H9 (cell line): ENCODE measurements at regions not wholly inside any gene's neighbourhood (a gene's known extent, or its start where the extent isn't known, plus 50 kb on each side); places are given as distances from the start of the nearest gene placed in this dataset.

ENCODE experiments used
- DNase-seq: peaks from one replicate; pipeline ENCODE4 v3.0.0-alpha.2; 2017
- H2AFZ ChIP-seq: one replicate; pipeline ENCODE4 v1.6.1; 2013; ENCODE audit warnings: mild to moderate bottlenecking, low read length, control low read depth, moderate library complexity
- H2AK5ac ChIP-seq: 2 replicates; pipeline ENCODE4 v1.6.1; 2013; ENCODE audit warnings: low read length, control low read depth, mixed read lengths; ENCODE audit not compliant: insufficient read length
- H2BK120ac ChIP-seq: one replicate; pipeline ENCODE4 v1.6.1; 2013; ENCODE audit warnings: low read depth, mild to moderate bottlenecking, low read length, control low read depth, inconsistent platforms; ENCODE audit not compliant: poor library complexity, severe bottlenecking
- H2BK12ac ChIP-seq: 2 replicates; pipeline ENCODE4 v1.6.1; 2013; ENCODE audit warnings: low read length, control low read depth, mixed read lengths, low read depth; ENCODE audit not compliant: insufficient read length
- H2BK15ac ChIP-seq: 2 replicates; pipeline ENCODE4 v1.6.1; 2013; ENCODE audit warnings: low read depth, low read length, control low read depth
- H2BK20ac ChIP-seq: one replicate; pipeline ENCODE4 v1.6.1; 2013; ENCODE audit warnings: low read depth, mild to moderate bottlenecking, low read length, control low read depth, inconsistent platforms; ENCODE audit not compliant: poor library complexity, severe bottlenecking
- H2BK5ac ChIP-seq: 2 replicates; pipeline ENCODE4 v1.6.1; 2013; ENCODE audit warnings: low read length, control low read depth, mixed read lengths; ENCODE audit not compliant: insufficient read length
- H3K14ac ChIP-seq: 2 replicates; pipeline ENCODE4 v1.6.1; 2013; ENCODE audit warnings: low read length, control low read depth; ENCODE audit not compliant: insufficient read depth
- H3K18ac ChIP-seq: 2 replicates; pipeline ENCODE4 v1.6.1; 2013; ENCODE audit warnings: low read depth, mild to moderate bottlenecking, mixed read lengths, low read length, control low read depth; ENCODE audit not compliant: insufficient read length
- H3K23ac ChIP-seq: 2 replicates; pipeline ENCODE4 v1.6.1; 2013; ENCODE audit warnings: low read length, control low read depth, mixed read lengths, low read depth; ENCODE audit not compliant: insufficient read length
- H3K23me2 ChIP-seq: 2 replicates; pipeline ENCODE4 v1.6.1; 2013; ENCODE audit warnings: low read depth, mild to moderate bottlenecking, mixed read lengths, low read length, control low read depth; ENCODE audit not compliant: insufficient read length, poor library complexity, severe bottlenecking
- H3K27ac ChIP-seq: 2 replicates; pipeline ENCODE4 v1.5.1; 2013; ENCODE audit warnings: low read length, control low read depth, mixed read lengths, low read depth; ENCODE audit not compliant: insufficient read length
- H3K27me3 ChIP-seq: 2 replicates; pipeline ENCODE4 v1.6.1; 2013; ENCODE audit warnings: low read length, control low read depth, inconsistent platforms; ENCODE audit not compliant: insufficient read depth
- H3K4ac ChIP-seq: 2 replicates; pipeline ENCODE4 v1.6.1; 2013; ENCODE audit warnings: low read depth, mild to moderate bottlenecking, control low read depth, inconsistent platforms, low read length, moderate library complexity
- H3K4me1 ChIP-seq: 2 replicates; pipeline ENCODE4 v1.6.1; 2013; ENCODE audit warnings: low read length, control low read depth, inconsistent platforms; ENCODE audit not compliant: insufficient read depth
- H3K4me2 ChIP-seq: 2 replicates; pipeline ENCODE4 v1.6.1; 2013; ENCODE audit warnings: low read length, control low read depth, mixed read lengths; ENCODE audit not compliant: insufficient read length, insufficient read depth
- H3K56ac ChIP-seq: 2 replicates; pipeline ENCODE4 v1.6.1; 2013; ENCODE audit warnings: low read depth, mild to moderate bottlenecking, mixed read lengths, low read length, control low read depth; ENCODE audit not compliant: insufficient read length
- H3K79me1 ChIP-seq: 2 replicates; pipeline ENCODE4 v1.6.1; 2013; ENCODE audit warnings: low read depth, mild to moderate bottlenecking, moderate library complexity, low read length, control low read depth, inconsistent platforms; ENCODE audit not compliant: insufficient read depth, poor library complexity, severe bottlenecking
- H3K79me2 ChIP-seq: 2 replicates; pipeline ENCODE4 v1.6.1; 2013; ENCODE audit warnings: low read length, control low read depth, inconsistent platforms; ENCODE audit not compliant: insufficient read depth
- H3K9ac ChIP-seq: 2 replicates; pipeline ENCODE4 v1.6.1; 2013; ENCODE audit warnings: low read length, control low read depth, mixed read lengths; ENCODE audit not compliant: insufficient read length; ENCODE audit errors: extremely low read depth
- H3K9me3 ChIP-seq: one replicate; pipeline ENCODE4 v1.6.1; 2013; ENCODE audit warnings: low read depth, low read length, inconsistent platforms; ENCODE audit not compliant: control insufficient read depth
- H3T11ph ChIP-seq: one replicate; pipeline ENCODE4 v1.6.1; 2013; ENCODE audit warnings: mild to moderate bottlenecking, low read length, control low read depth, inconsistent platforms
- H4K20me1 ChIP-seq: one replicate; pipeline ENCODE4 v1.6.1; 2013; ENCODE audit not compliant: control insufficient read depth, insufficient read length, insufficient read depth
- H4K5ac ChIP-seq: 2 replicates; pipeline ENCODE4 v1.6.1; 2013; ENCODE audit warnings: low read depth, mild to moderate bottlenecking, mixed read lengths, low read length, control low read depth; ENCODE audit not compliant: insufficient read length
- H4K8ac ChIP-seq: replicated peaks from 2 replicates; pipeline ENCODE4 v1.6.1; 2013; ENCODE audit warnings: low read length, control low read depth, mixed read lengths, low read depth; ENCODE audit not compliant: insufficient read length
- H4K91ac ChIP-seq: 2 replicates; pipeline ENCODE4 v1.6.1; 2013; ENCODE audit warnings: low read depth, mild to moderate bottlenecking, moderate library complexity, mixed read lengths, low read length, control low read depth; ENCODE audit not compliant: insufficient read length
- H3K27ac Mint-ChIP-seq, 3 experiments: 2 replicates in 2 of 3; 3 replicates in 1 of 3; pipeline ENCODE4 v1.8.0; 2020 to 2021; ENCODE audit warnings: mixed read lengths in 3 of 3, mild to moderate bottlenecking in 1 of 3, moderate library complexity in 1 of 3
- H3K27me3 Mint-ChIP-seq: 2 replicates; pipeline ENCODE4 v1.8.0; 2021; ENCODE audit warnings: low read depth, mild to moderate bottlenecking, moderate library complexity, mixed read lengths
- H3K36me3 Mint-ChIP-seq, 3 experiments: 2 replicates in 2 of 3; 3 replicates in 1 of 3; pipeline ENCODE4 v1.8.0; 2020 to 2021; ENCODE audit warnings: low read depth in 3 of 3, mixed read lengths in 3 of 3; ENCODE audit not compliant: insufficient read depth in 1 of 3
- H3K4me1 Mint-ChIP-seq, 2 experiments: 2 replicates each; pipeline ENCODE4 v1.8.0; 2020; ENCODE audit warnings: mixed read lengths in 2 of 2
- H3K4me3 Mint-ChIP-seq, 2 experiments: 2 replicates in 1 of 2; 3 replicates in 1 of 2; pipeline ENCODE4 v1.8.0; 2020 to 2021; ENCODE audit warnings: mild to moderate bottlenecking in 2 of 2, mixed read lengths in 2 of 2, moderate library complexity in 1 of 2
- H3K9me3 Mint-ChIP-seq, 2 experiments: 2 replicates in 1 of 2; 3 replicates in 1 of 2; pipeline ENCODE4 v1.8.0; 2020; ENCODE audit warnings: mild to moderate bottlenecking in 2 of 2, mixed read lengths in 2 of 2, moderate library complexity in 1 of 2
- WGBS: extraction: QIAGEN DNeasy Blood & Tissue Kit; methylation state at CpG from one replicate; pipeline ENCODE4 v1.1.7; 2013; ENCODE audit warnings: missing lambda C conversion rate, low lambda C conversion rate, mixed read lengths; ENCODE audit not compliant: insufficient read length; ENCODE audit errors: extremely low coverage; 5-methylcytosine and 5-hydroxymethylcytosine counted together
- TF ChIP-seq, protein P1 (sequence below): fragments of 200-600 bp; sonication (generic); conservative IDR thresholded peaks from 3 replicates; pipeline ENCODE4 v1.8.0; 2021; ENCODE audit warnings: antibody characterized with exemption, mild to moderate bottlenecking

DNA sequence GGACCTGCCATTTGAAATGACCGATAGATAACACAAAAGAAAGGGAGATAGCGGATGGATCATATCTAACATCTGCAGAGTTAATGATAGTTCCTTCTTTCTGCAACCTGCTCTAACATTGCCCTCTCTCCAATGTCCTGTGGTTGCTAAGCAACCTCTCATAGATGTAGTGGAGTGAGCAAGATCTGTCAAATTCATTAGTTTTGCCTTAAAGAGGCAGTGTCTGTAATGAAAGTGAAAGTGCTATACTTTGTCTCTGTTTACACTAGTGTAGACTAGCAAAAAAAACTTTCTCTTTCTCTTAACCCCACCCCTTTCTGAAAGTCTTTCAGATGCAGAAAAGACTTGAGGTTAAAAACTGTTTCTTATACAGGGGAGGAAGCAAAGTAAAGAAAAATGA, 1196.9 kb downstream of the SORCS3 start:
- Histone ChIP-seq H2AFZ (no peak overlapping the region), H3K27me3 (no peaks in the 10 kb centered on the region), H3K14ac (no peak overlapping the region), H2AK5ac (no peak overlapping the region), H3K18ac (no peak overlapping the region), H3K4me1 (no peaks in the 10 kb centered on the region), H2BK120ac (no peak overlapping the region), H3K23me2 (no peaks in the 10 kb centered on the region), H3K4me2 (no peak overlapping the region), H2BK15ac (no peak overlapping the region), H4K8ac (no peak overlapping the region), H2BK20ac (no peak overlapping the region), H4K5ac (no peak overlapping the region), H3K27ac (no peak overlapping the region), H3K9ac (no peak overlapping the region), H3K4ac (no peak overlapping the region), H4K91ac (no peak overlapping the region), H2BK12ac (no peak overlapping the region), H3K56ac (no peak overlapping the region), H3K9me3 (no peaks in the 10 kb centered on the region), H2BK5ac (no peak overlapping the region), H3K23ac (no peak overlapping the region), H3T11ph (no peak overlapping the region), H4K20me1 (no peaks in the 10 kb centered on the region), H3K79me2 (no peaks in the 10 kb centered on the region), H3K79me1 (no peaks in the 10 kb centered on the region)
- TF ChIP-seq, protein P1, sequence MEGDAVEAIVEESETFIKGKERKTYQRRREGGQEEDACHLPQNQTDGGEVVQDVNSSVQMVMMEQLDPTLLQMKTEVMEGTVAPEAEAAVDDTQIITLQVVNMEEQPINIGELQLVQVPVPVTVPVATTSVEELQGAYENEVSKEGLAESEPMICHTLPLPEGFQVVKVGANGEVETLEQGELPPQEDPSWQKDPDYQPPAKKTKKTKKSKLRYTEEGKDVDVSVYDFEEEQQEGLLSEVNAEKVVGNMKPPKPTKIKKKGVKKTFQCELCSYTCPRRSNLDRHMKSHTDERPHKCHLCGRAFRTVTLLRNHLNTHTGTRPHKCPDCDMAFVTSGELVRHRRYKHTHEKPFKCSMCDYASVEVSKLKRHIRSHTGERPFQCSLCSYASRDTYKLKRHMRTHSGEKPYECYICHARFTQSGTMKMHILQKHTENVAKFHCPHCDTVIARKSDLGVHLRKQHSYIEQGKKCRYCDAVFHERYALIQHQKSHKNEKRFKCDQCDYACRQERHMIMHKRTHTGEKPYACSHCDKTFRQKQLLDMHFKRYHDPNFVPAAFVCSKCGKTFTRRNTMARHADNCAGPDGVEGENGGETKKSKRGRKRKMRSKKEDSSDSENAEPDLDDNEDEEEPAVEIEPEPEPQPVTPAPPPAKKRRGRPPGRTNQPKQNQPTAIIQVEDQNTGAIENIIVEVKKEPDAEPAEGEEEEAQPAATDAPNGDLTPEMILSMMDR, result no peak
- H3K27ac Mint-ChIP-seq, result no peak overlapping the region
- H3K4me3 Mint-ChIP-seq, result no peak overlapping the region
- H3K9me3 Mint-ChIP-seq, result no peaks in the 10 kb centered on the region
- H3K27me3 Mint-ChIP-seq, result no peaks in the 10 kb centered on the region
- peaks cover 12 to 20% of the 10 kb centered on the region in 2 experiments for H3K4me1 Mint-ChIP-seq
- WGBS, result no CpG with 5 or more reads among the region's 2 CpGs
- no peak for DNase-seq
- H3K36me3 Mint-ChIP-seq, result no peaks in the 10 kb centered on the region
